GM12872 (cell line): ENCODE measurements at regions not wholly inside any gene's neighbourhood (a gene's known extent, or its start where the extent isn't known, plus 50 kb on each side); places are given as distances from the start of the nearest gene placed in this dataset.

Experiments used
- TF ChIP-seq, protein P1 (sequence below): IDR thresholded peaks from 3 replicates; pipeline ENCODE4 v1.5.1; 2011; ENCODE audit warnings: low read depth, mild to moderate bottlenecking, low read length, moderate library complexity; ENCODE audit not compliant: insufficient read depth

DNA sequence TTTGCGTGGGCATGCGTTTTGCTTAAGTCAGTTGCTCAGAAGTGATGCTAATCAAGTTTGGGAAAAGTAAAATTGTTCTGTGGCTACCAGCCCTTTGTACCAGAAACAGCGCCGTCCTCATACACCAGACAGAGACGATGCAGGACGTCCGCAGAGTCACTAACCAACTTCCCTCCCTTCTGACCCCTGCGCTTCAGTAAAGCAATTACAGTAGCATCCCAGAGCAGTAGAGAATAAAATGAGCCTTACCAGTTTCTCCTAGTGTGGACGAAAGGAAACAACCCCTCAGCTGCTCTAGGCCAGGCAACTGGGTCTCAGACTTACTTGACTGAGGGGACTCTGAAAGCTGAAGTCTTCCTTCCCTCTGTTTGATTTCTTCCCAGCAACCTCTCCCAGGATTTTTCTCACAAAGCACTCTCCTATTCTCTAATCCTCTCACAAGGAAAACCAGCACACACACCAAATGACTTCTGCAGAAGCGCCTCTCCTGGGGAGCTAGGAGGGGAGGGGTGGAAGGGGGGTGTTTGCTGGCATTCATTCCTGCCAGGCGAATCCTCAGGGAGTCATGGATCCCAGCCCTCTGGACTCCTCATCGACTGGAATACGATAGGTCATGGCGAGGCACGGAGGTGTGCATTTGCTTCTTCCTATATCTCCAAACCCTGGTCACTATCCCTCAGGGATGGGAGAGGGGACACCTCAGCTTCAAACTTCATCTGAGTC lies 56.0 kb upstream of the MID1 start:
- TF ChIP-seq, protein P1, sequence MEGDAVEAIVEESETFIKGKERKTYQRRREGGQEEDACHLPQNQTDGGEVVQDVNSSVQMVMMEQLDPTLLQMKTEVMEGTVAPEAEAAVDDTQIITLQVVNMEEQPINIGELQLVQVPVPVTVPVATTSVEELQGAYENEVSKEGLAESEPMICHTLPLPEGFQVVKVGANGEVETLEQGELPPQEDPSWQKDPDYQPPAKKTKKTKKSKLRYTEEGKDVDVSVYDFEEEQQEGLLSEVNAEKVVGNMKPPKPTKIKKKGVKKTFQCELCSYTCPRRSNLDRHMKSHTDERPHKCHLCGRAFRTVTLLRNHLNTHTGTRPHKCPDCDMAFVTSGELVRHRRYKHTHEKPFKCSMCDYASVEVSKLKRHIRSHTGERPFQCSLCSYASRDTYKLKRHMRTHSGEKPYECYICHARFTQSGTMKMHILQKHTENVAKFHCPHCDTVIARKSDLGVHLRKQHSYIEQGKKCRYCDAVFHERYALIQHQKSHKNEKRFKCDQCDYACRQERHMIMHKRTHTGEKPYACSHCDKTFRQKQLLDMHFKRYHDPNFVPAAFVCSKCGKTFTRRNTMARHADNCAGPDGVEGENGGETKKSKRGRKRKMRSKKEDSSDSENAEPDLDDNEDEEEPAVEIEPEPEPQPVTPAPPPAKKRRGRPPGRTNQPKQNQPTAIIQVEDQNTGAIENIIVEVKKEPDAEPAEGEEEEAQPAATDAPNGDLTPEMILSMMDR: no peak

DNA sequence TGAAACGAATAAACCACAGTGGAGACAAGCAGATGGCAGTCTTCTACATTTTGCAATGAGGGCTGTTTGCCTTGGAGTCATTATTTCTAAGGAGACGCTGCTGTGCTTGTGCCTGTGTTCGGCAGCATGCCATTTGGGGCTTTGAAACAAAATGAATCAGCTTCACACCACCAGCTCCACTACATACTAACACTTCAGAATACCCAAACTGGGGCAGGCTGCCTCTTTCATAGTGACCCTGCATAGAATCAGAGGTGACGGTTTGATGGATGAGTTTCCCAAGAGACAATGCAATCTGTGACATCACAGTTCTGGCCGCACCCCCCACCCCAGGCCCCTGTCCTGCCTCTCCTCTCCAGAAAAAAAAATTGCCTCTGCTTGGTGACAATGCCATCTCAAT lies 57.1 kb upstream of the MID1 start:
- TF ChIP-seq, protein P1: no peak

DNA sequence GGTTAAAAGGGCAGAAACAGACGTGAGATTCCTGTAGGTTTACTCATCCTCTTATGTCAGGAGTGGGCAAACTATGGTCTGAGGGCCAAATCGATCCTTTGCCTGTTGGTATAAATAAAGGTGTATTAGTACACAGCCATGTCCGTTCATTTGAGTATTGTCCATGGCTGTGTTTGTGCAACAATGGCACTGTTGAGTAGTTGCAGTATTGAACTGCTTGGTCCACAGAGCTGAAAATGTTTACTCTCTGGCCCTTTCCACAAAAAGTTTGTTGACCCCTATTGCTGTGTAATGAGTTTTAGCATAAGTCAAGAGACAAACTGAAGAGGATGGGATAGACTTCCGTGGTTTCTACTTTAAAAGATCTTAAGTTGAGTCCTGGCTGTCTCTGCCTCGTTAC lies 59.0 kb upstream of the MID1 start:
- TF ChIP-seq, protein P1: no peak

DNA sequence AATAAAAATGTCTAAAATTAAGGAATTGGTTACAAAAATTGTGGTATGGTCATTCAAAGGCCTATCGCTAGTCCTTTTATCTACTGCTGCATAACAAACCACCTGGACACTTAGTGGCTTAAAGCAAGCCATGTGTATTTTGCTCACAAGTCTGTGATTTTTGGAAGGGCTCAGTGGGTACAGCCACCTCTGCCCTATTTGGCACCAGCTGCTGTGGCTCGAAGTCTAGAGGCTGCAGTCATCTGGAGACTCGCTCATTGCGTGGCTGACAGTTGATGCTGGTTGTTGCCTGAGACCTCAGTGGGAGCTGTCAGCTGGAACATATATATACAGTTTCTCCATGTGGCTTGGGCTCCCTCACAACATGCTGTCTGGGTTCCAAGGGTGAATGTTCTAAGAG lies 60.8 kb upstream of the MID1 start:
- TF ChIP-seq, protein P1: no peak

DNA sequence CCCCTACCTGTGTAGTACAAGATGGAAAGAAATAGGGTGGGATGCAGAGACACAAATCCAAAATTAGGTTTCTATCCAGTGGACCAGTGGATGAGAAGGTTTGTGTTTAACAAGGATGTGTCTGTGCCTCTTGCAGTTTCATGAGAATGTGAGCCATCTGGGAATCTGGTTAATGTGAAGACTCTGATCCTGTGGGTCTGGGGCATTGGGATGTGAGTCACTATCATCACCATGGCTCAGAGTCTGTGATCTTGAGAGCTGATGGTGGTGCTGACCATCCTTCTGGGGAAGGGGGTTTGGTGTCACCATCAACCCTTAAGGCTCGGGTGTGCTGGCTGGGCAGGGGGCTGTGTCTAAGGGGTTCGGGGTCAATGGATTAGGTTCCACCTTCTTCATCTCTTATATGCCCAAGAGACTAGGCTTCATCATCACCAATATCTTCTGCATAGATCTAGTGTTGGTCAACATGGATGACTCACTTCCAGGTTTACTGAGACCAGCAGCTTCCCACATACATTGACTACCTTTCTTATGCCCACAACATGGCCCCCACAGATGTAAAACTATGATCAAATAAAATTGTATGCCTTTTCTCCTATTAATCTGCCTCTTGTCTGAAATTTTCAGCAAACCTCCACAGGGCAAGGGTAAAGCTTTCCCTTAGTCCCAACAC lies 65.7 kb upstream of the MID1 start:
- TF ChIP-seq, protein P1: no peak

DNA sequence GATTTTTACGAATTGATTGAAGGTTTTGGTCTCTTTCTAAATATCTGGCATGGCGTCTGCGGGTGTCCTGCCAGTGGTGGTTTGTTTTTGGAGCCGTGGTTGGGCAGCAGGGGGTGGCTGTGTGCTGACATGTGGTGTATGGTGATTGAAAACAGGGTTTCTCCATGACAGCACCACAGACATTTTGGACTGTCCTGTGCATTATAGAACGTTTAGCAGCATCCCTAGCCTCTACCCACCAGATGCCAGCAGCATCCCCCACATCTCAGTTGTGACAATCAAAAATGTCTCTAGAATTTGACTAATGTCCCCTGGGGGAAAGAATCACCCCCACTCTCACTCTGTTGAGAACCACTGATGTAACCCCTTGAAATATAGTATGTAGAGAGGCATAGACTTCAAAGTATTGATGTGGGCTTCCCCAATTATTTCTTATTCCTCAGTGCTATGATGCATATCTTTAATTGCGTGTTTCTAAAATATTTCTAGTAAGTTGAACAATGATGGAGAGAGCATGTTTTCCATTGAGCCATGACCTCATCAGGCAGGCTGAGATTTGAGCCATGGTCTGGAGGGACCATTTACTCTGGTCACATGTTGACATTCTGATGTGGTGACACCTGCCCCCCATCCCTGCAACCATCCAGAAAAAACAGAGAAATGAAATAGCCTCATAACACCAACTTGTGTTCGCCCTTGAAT lies 77.4 kb upstream of the MID1 start:
- TF ChIP-seq, protein P1: no peak

DNA sequence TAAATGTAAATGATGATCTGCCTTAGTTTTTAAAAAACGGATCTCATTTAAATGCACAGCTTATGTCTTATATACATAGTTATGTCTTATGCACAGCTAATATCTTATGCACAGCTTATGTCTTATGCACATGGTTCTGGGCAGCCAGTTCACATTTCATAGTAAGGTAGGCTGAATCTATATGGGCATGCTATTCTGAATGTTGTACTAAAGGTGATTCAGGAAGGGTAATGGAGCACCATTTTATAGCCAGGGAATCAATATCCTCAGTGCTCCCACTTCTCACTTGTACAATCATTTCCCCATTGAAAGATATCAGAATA lies 77.9 kb upstream of the MID1 start:
- TF ChIP-seq, protein P1: no peak
